Suprapubic skin (tissue), 4 donors: ENCODE measurements at regions not wholly inside any gene's neighbourhood (a gene's known extent, or its start where the extent isn't known, plus 50 kb on each side); places are given as distances from the start of the nearest gene placed in this dataset.

Experiments used
- EP300 ChIP-seq: sonication (generic); formaldehyde crosslinking; IDR thresholded peaks from one replicate; pipeline ENCODE4 v1.6.1; 2017; ENCODE audit warnings: antibody characterized with exemption
- POLR2A ChIP-seq, 2 donors: fragments of 450-650 bp; IDR thresholded peaks; one replicate each; pipeline ENCODE4 v1.6.1; 2017; ENCODE audit warnings: antibody characterized with exemption in 2 of 2, mild to moderate bottlenecking in 2 of 2, moderate library complexity in 2 of 2
- POLR2AphosphoS5 ChIP-seq, 3 donors: sonication (generic); formaldehyde crosslinking; IDR thresholded peaks; one replicate each; pipeline ENCODE4 v1.6.1; 2017; ENCODE audit warnings: antibody characterized with exemption in 3 of 3
- TF ChIP-seq, protein P1 (sequence below), 2 donors: fragments of 200-600 bp in 1 of 2; fragments of 450-650 bp in 1 of 2; sonication (generic) in 1 of 2; IDR thresholded peaks; one replicate each; pipeline ENCODE4 v1.5.1; 2016 to 2019; ENCODE audit warnings: antibody characterized with exemption in 2 of 2, mild to moderate bottlenecking in 1 of 2, moderate library complexity in 1 of 2

- TF ChIP-seq, protein P1, sequence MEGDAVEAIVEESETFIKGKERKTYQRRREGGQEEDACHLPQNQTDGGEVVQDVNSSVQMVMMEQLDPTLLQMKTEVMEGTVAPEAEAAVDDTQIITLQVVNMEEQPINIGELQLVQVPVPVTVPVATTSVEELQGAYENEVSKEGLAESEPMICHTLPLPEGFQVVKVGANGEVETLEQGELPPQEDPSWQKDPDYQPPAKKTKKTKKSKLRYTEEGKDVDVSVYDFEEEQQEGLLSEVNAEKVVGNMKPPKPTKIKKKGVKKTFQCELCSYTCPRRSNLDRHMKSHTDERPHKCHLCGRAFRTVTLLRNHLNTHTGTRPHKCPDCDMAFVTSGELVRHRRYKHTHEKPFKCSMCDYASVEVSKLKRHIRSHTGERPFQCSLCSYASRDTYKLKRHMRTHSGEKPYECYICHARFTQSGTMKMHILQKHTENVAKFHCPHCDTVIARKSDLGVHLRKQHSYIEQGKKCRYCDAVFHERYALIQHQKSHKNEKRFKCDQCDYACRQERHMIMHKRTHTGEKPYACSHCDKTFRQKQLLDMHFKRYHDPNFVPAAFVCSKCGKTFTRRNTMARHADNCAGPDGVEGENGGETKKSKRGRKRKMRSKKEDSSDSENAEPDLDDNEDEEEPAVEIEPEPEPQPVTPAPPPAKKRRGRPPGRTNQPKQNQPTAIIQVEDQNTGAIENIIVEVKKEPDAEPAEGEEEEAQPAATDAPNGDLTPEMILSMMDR (IDR thresholded peaks at IDR 0.05): no peak
- no peak for TF ChIP-seq EP300
- TF ChIP-seq POLR2AphosphoS5 (IDR thresholded peaks at IDR 0.05): no peak
- TF ChIP-seq POLR2A (IDR thresholded peaks at IDR 0.05): no peak
Observed at GRCh38 chr20:50323209-50323608, 132.6 kb downstream of the CEBPB start.
